H9 (cell line): ENCODE measurements at regions not wholly inside any gene's neighbourhood (a gene's known extent, or its start where the extent isn't known, plus 50 kb on each side); places are given as distances from the start of the nearest gene placed in this dataset.

Source experiments
- DNase-seq: peaks from one replicate; pipeline ENCODE4 v3.0.0-alpha.2; 2017
- H2AFZ ChIP-seq: one replicate; pipeline ENCODE4 v1.6.1; 2013; ENCODE audit warnings: mild to moderate bottlenecking, low read length, control low read depth, moderate library complexity
- H2AK5ac ChIP-seq: 2 replicates; pipeline ENCODE4 v1.6.1; 2013; ENCODE audit warnings: low read length, control low read depth, mixed read lengths; ENCODE audit not compliant: insufficient read length
- H2BK120ac ChIP-seq: one replicate; pipeline ENCODE4 v1.6.1; 2013; ENCODE audit warnings: low read depth, mild to moderate bottlenecking, low read length, control low read depth, inconsistent platforms; ENCODE audit not compliant: poor library complexity, severe bottlenecking
- H2BK12ac ChIP-seq: 2 replicates; pipeline ENCODE4 v1.6.1; 2013; ENCODE audit warnings: low read length, control low read depth, mixed read lengths, low read depth; ENCODE audit not compliant: insufficient read length
- H2BK15ac ChIP-seq: 2 replicates; pipeline ENCODE4 v1.6.1; 2013; ENCODE audit warnings: low read depth, low read length, control low read depth
- H2BK20ac ChIP-seq: one replicate; pipeline ENCODE4 v1.6.1; 2013; ENCODE audit warnings: low read depth, mild to moderate bottlenecking, low read length, control low read depth, inconsistent platforms; ENCODE audit not compliant: poor library complexity, severe bottlenecking
- H2BK5ac ChIP-seq: 2 replicates; pipeline ENCODE4 v1.6.1; 2013; ENCODE audit warnings: low read length, control low read depth, mixed read lengths; ENCODE audit not compliant: insufficient read length
- H3K14ac ChIP-seq: 2 replicates; pipeline ENCODE4 v1.6.1; 2013; ENCODE audit warnings: low read length, control low read depth; ENCODE audit not compliant: insufficient read depth
- H3K18ac ChIP-seq: 2 replicates; pipeline ENCODE4 v1.6.1; 2013; ENCODE audit warnings: low read depth, mild to moderate bottlenecking, mixed read lengths, low read length, control low read depth; ENCODE audit not compliant: insufficient read length
- H3K23ac ChIP-seq: 2 replicates; pipeline ENCODE4 v1.6.1; 2013; ENCODE audit warnings: low read length, control low read depth, mixed read lengths, low read depth; ENCODE audit not compliant: insufficient read length
- H3K23me2 ChIP-seq: 2 replicates; pipeline ENCODE4 v1.6.1; 2013; ENCODE audit warnings: low read depth, mild to moderate bottlenecking, mixed read lengths, low read length, control low read depth; ENCODE audit not compliant: insufficient read length, poor library complexity, severe bottlenecking
- H3K27ac ChIP-seq: 2 replicates; pipeline ENCODE4 v1.5.1; 2013; ENCODE audit warnings: low read length, control low read depth, mixed read lengths, low read depth; ENCODE audit not compliant: insufficient read length
- H3K27me3 ChIP-seq: 2 replicates; pipeline ENCODE4 v1.6.1; 2013; ENCODE audit warnings: low read length, control low read depth, inconsistent platforms; ENCODE audit not compliant: insufficient read depth
- H3K4ac ChIP-seq: 2 replicates; pipeline ENCODE4 v1.6.1; 2013; ENCODE audit warnings: low read depth, mild to moderate bottlenecking, control low read depth, inconsistent platforms, low read length, moderate library complexity
- H3K4me1 ChIP-seq: 2 replicates; pipeline ENCODE4 v1.6.1; 2013; ENCODE audit warnings: low read length, control low read depth, inconsistent platforms; ENCODE audit not compliant: insufficient read depth
- H3K4me2 ChIP-seq: 2 replicates; pipeline ENCODE4 v1.6.1; 2013; ENCODE audit warnings: low read length, control low read depth, mixed read lengths; ENCODE audit not compliant: insufficient read length, insufficient read depth
- H3K56ac ChIP-seq: 2 replicates; pipeline ENCODE4 v1.6.1; 2013; ENCODE audit warnings: low read depth, mild to moderate bottlenecking, mixed read lengths, low read length, control low read depth; ENCODE audit not compliant: insufficient read length
- H3K79me1 ChIP-seq: 2 replicates; pipeline ENCODE4 v1.6.1; 2013; ENCODE audit warnings: low read depth, mild to moderate bottlenecking, moderate library complexity, low read length, control low read depth, inconsistent platforms; ENCODE audit not compliant: insufficient read depth, poor library complexity, severe bottlenecking
- H3K79me2 ChIP-seq: 2 replicates; pipeline ENCODE4 v1.6.1; 2013; ENCODE audit warnings: low read length, control low read depth, inconsistent platforms; ENCODE audit not compliant: insufficient read depth
- H3K9ac ChIP-seq: 2 replicates; pipeline ENCODE4 v1.6.1; 2013; ENCODE audit warnings: low read length, control low read depth, mixed read lengths; ENCODE audit not compliant: insufficient read length; ENCODE audit errors: extremely low read depth
- H3K9me3 ChIP-seq: one replicate; pipeline ENCODE4 v1.6.1; 2013; ENCODE audit warnings: low read depth, low read length, inconsistent platforms; ENCODE audit not compliant: control insufficient read depth
- H3T11ph ChIP-seq: one replicate; pipeline ENCODE4 v1.6.1; 2013; ENCODE audit warnings: mild to moderate bottlenecking, low read length, control low read depth, inconsistent platforms
- H4K20me1 ChIP-seq: one replicate; pipeline ENCODE4 v1.6.1; 2013; ENCODE audit not compliant: control insufficient read depth, insufficient read length, insufficient read depth
- H4K5ac ChIP-seq: 2 replicates; pipeline ENCODE4 v1.6.1; 2013; ENCODE audit warnings: low read depth, mild to moderate bottlenecking, mixed read lengths, low read length, control low read depth; ENCODE audit not compliant: insufficient read length
- H4K8ac ChIP-seq: replicated peaks from 2 replicates; pipeline ENCODE4 v1.6.1; 2013; ENCODE audit warnings: low read length, control low read depth, mixed read lengths, low read depth; ENCODE audit not compliant: insufficient read length
- H4K91ac ChIP-seq: 2 replicates; pipeline ENCODE4 v1.6.1; 2013; ENCODE audit warnings: low read depth, mild to moderate bottlenecking, moderate library complexity, mixed read lengths, low read length, control low read depth; ENCODE audit not compliant: insufficient read length
- H3K27ac Mint-ChIP-seq, 3 experiments: 2 replicates in 2 of 3; 3 replicates in 1 of 3; pipeline ENCODE4 v1.8.0; 2020 to 2021; ENCODE audit warnings: mixed read lengths in 3 of 3, mild to moderate bottlenecking in 1 of 3, moderate library complexity in 1 of 3
- H3K27me3 Mint-ChIP-seq: 2 replicates; pipeline ENCODE4 v1.8.0; 2021; ENCODE audit warnings: low read depth, mild to moderate bottlenecking, moderate library complexity, mixed read lengths
- H3K36me3 Mint-ChIP-seq, 3 experiments: 2 replicates in 2 of 3; 3 replicates in 1 of 3; pipeline ENCODE4 v1.8.0; 2020 to 2021; ENCODE audit warnings: low read depth in 3 of 3, mixed read lengths in 3 of 3; ENCODE audit not compliant: insufficient read depth in 1 of 3
- H3K4me1 Mint-ChIP-seq, 2 experiments: 2 replicates each; pipeline ENCODE4 v1.8.0; 2020; ENCODE audit warnings: mixed read lengths in 2 of 2
- H3K4me3 Mint-ChIP-seq, 2 experiments: 2 replicates in 1 of 2; 3 replicates in 1 of 2; pipeline ENCODE4 v1.8.0; 2020 to 2021; ENCODE audit warnings: mild to moderate bottlenecking in 2 of 2, mixed read lengths in 2 of 2, moderate library complexity in 1 of 2
- H3K9me3 Mint-ChIP-seq, 2 experiments: 2 replicates in 1 of 2; 3 replicates in 1 of 2; pipeline ENCODE4 v1.8.0; 2020; ENCODE audit warnings: mild to moderate bottlenecking in 2 of 2, mixed read lengths in 2 of 2, moderate library complexity in 1 of 2
- WGBS: extraction: QIAGEN DNeasy Blood & Tissue Kit; methylation state at CpG from one replicate; pipeline ENCODE4 v1.1.7; 2013; ENCODE audit warnings: missing lambda C conversion rate, low lambda C conversion rate, mixed read lengths; ENCODE audit not compliant: insufficient read length; ENCODE audit errors: extremely low coverage; 5-methylcytosine and 5-hydroxymethylcytosine counted together
- TF ChIP-seq, protein P1 (sequence below): fragments of 200-600 bp; sonication (generic); conservative IDR thresholded peaks from 3 replicates; pipeline ENCODE4 v1.8.0; 2021; ENCODE audit warnings: antibody characterized with exemption, mild to moderate bottlenecking

- Histone ChIP-seq H3K4me1 (no peaks in the 10 kb centered on the region; the same call in 1 of the 2 replicates), H3K4ac (no peak overlapping the region), H4K5ac (no peak overlapping the region), H4K91ac (no peak overlapping the region), H4K20me1 (no peaks in the 10 kb centered on the region), H2BK20ac (no peak overlapping the region), H2BK15ac (no peak overlapping the region), H2BK120ac (no peak overlapping the region), H3K79me2 (no peaks in the 10 kb centered on the region), H4K8ac (no peak overlapping the region), H3K9ac (no peak overlapping the region), H2AK5ac (no peak overlapping the region), H3K9me3 (no peaks in the 10 kb centered on the region), H3K27me3 (no peaks in the 10 kb centered on the region), H3K18ac (no peak overlapping the region), H3K4me2 (no peak overlapping the region), H3K56ac (no peak overlapping the region), H3K23ac (no peak overlapping the region), H3T11ph (no peak overlapping the region), H2BK5ac (no peak overlapping the region), H2AFZ (no peak overlapping the region), H3K79me1 (no peaks in the 10 kb centered on the region), H3K14ac (no peak overlapping the region), H3K23me2 (no peaks in the 10 kb centered on the region), H2BK12ac (no peak overlapping the region), H3K27ac (no peak overlapping the region)
- no peak overlapping the region for H3K4me3 Mint-ChIP-seq
- no peak overlapping the region; a peak in 1 of 7 replicates for H3K27ac Mint-ChIP-seq
- peaks cover 18 to 21% of the 10 kb centered on the region in 2 experiments; a peak in 4 of 5 replicates for H3K9me3 Mint-ChIP-seq
- peaks cover 0 to 17% (median 6%) of the 10 kb centered on the region in 3 experiments; a peak in 5 of 7 replicates for H3K36me3 Mint-ChIP-seq
- TF ChIP-seq, protein P1, sequence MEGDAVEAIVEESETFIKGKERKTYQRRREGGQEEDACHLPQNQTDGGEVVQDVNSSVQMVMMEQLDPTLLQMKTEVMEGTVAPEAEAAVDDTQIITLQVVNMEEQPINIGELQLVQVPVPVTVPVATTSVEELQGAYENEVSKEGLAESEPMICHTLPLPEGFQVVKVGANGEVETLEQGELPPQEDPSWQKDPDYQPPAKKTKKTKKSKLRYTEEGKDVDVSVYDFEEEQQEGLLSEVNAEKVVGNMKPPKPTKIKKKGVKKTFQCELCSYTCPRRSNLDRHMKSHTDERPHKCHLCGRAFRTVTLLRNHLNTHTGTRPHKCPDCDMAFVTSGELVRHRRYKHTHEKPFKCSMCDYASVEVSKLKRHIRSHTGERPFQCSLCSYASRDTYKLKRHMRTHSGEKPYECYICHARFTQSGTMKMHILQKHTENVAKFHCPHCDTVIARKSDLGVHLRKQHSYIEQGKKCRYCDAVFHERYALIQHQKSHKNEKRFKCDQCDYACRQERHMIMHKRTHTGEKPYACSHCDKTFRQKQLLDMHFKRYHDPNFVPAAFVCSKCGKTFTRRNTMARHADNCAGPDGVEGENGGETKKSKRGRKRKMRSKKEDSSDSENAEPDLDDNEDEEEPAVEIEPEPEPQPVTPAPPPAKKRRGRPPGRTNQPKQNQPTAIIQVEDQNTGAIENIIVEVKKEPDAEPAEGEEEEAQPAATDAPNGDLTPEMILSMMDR: no peak
- DNase-seq: no peak
- WGBS: no CpG with 5 or more reads among the region's 5 CpGs
- no peaks in the 10 kb centered on the region for H3K27me3 Mint-ChIP-seq
- peaks cover 6 to 9% of the 10 kb centered on the region in 2 experiments for H3K4me1 Mint-ChIP-seq
Measured at GRCh38 chr1:195012995-195013394, 1595.2 kb downstream of the KCNT2 start.
